GM19351 (cell line): ENCODE measurements at regions not wholly inside any gene's neighbourhood (a gene's known extent, or its start where the extent isn't known, plus 50 kb on each side); places are given as distances from the start of the nearest gene placed in this dataset.
"Not testable (repeated sequence)": the region's sequence is repeated elsewhere in the genome, so short reads cannot be mapped to it uniquely, and the experiment has no call there.

Source experiments
- ATAC-seq: cut with Tn5 transposase; IDR thresholded peaks from one replicate; pipeline ENCODE4 v1.9.1; 2021; ENCODE audit warnings: mild to moderate bottlenecking, moderate library complexity; ENCODE audit not compliant: unreplicated experiment

DNA sequence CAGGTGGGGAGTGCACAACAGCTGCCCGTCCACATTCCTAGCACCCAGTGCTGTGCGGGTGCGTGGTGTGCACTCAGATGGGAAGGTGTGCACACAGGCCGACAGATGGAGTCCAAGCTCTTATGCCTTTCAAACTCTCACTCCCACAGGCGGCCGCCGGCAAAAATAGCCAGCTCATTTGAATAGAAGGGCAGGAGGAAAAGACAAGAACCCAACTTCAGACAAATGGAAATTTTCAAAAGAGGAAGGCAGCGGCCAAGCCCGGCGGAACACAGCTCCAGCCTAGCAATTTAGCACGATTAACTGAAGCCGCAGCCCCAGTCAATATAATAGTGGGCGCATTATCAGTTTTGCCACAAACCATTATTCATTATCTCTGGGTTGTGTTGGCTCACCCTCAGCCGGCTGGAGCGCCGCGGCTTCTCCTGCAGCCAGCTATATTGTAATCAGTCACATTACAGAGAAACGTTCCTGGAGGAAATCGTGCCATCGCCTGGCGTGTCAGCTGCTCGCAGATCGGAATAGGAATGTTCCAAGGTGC, 103.9 kb upstream of the SEC14L1 start:
- ATAC-seq, result no peak

DNA sequence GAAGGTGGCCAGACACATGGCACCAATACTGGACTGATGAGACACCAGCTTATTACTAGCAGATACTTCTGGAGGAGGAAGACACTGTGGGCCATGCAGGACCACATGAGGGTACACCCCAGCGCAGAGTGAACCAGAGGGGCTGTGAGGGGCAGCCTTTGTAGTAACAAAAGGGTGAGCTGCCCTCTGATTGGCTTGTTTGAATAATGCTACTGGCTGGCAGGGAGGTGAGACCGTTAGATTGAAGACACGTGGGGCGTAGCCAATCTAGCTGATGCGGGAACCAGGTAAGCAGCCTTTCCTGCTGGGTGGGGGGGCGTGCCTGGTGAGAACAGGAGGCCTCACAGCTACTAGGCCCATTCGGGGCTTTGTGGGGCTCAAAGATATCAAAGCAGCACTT, 102.8 kb upstream of the SEC14L1 start:
- no peak for ATAC-seq

DNA sequence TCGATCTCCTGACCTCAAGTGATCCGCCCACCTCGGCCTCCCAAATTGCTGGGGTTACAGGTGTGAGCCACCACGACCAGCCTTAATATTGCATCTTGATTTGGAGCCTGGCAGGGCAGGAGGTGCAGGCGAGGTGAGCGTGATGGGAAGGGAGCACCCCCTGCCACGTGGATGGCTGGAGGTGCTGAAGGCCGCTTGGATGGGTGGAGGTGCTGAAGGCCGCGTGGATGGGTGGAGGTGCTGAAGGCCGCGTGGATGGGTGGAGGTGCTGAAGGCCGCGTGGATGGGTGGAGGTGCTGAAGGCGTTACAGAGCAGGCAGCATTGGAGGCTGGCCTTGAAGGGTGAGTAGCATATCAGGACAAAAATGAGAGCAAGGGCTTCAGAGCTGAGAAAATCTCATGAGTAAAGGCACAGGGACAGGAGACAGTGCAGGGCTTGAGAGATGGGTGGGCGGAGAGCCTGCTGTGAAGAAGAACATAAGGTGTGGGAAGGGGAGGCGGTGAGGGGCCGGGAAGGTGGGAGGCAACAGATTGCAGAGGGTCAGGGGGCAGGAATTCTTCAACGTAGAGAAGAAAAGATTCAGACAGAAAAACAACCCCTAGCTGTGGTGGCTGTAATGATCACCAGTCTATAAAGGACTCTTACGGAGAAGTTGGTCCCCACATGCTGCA, 101.7 kb upstream of the SEC14L1 start:
- no peak for ATAC-seq

DNA sequence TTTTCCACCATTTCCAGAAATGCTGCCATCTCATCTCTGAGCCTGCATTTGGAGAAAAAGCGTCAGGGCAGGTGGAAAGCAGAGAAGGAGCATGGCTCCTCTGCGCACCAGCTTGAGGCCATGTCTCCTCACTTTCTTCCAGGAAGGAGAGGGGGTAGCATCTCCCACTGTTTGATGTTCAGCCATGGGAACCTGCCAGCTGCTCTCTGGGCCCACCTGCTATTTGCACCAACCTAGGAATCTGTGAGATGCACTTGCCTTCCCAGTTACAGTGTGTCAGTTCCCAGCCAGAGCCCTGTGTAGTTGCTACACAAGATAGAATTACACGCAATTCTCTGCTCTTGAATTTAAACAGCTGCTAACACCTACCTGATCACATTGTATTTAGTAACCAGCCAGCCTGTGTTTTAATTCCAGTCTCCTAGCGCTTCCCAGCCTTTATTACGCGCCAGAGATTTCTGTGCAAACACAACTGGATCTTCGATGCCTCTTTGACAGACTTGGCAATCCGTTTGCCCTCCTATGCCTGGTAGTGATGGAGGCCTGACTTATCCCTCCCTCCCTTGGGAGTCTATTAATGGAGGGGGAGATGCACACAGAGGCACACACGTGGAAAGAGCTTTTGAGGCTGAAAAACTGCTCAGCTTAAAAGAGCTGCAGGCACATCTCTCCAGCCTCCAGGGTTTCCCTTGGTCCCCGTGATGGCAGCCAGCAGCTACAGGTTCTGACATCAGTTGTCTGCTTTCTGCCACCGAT, 98.1 kb upstream of the SEC14L1 start:
- ATAC-seq, result no peak

DNA sequence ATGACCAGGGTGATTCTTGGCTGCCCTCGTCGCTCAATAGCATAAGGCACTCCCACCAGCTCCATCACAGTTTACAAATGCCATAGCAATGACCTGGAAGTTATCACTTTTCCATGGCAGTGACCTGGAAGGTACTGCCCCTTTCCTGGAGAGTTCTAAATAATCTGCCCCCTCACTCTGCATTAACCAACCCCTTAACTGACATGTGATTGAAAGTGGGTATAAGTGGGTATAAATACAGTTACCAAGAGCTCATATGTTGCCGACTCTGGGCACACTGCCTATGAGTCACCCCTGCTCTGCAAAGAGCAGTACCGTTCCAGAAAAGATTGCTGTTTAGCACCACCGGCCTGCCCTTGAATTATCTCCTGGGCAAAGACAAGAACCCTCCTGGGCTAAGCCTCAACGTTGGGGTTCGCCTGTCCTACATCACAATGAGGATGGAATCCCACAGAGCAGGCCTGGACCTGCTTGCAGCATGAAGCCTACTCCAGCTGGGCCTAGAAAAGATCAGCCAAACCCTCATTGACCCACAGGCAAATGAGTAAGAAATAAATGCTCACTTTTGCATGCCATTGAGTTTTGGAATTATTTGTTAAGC, 95.2 kb upstream of the SEC14L1 start:
- no peak for ATAC-seq

DNA sequence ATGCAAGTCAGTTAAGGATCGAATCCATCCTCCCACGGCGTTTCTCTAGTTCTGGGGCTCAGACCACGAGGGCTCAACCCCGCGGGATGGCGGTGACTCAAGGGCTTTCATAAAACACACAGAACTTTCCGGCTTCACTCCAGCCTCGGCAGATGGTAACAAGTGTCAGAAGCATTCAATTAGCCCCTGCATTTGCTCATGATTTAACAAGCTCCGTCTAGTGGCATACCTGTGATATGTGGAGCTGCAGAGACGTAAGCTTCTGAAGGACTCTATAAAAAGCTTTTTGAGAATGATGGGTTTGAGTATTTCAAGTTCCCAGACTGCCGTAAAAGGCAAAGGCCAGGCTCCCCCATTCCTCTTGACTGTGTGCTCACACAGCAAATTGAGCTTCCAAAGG, 91.3 kb upstream of the SEC14L1 start:
- ATAC-seq, result no peak

DNA sequence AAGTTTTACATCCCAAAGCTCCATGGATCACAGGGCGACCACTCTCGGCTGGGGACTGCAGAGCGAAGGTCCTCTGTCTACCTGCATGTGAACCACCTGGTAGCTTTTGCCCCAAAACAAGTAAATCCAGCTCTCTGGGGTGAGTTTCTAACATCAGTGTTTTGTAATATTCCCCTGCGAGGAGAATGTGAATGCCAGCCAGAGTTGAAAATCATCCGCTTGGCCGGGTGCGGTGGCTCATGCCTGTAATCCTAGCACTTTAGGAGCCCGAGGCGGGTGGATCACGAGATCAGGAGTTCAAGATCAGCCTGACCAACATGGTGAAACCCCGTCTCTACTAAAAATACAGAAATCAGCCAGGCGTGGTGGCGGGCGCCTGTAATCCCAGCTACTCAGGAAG, 89.9 kb upstream of the SEC14L1 start:
- not testable (repeated sequence) for ATAC-seq

DNA sequence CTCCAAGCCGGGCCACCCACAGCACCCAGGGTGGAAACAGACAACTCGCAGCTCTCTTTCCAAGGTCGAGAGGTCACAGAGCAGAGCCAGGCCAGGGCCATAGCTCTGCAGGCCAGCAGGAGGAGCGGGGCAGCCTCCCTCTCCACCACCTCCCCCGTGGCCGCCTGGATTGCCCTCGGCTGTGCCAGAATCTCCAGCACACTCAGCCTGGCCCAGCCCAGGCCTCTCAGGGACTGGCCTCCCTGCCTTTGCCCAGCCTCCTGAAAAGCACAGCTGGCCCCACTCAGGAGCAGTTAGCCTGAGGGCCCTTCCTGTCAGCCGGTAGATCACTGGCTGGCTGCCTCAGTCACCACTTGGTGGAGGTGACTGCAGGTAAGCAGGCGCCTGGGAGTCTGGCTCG, 85.8 kb upstream of the SEC14L1 start:
- ATAC-seq, result no peak

DNA sequence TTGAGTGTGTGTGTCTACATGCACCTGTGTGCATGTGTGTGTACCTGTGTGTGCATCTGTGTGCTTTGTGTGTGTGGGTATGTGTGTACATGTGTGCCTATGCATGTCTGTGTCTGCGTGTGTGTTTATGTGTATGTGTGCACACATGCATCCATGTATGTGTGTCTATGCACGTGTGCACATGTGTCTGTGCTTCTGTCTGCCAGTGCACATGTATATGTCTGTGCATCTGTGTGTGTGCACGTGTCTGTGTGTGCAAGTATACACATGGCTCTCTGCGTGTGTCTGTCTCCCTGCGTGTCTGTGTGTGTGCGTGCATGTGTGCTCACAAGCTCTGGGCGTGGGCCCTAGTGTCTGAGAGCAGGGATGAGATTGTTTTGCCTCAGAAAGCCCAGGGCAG, 85.3 kb upstream of the SEC14L1 start:
- ATAC-seq, result no peak

DNA sequence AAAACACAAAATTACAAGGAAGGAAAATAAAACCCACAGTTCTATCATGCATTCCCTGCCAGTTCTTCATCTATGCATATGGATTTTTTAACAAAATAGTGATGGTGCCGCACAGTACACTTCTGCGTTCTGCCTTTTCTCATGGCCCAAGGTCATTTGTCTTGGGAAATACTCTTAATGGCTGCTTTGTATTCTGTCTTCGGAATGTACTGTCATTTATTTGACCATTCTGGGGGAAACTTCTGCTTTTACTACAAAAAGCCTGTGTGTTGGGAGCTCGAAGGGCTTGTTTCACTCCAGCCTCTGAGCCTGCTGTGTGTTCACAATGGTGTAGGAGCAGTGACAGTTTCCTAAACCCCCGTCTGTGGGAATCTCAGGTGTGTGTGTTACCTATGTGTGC, 82.8 kb upstream of the SEC14L1 start:
- no peak for ATAC-seq

DNA sequence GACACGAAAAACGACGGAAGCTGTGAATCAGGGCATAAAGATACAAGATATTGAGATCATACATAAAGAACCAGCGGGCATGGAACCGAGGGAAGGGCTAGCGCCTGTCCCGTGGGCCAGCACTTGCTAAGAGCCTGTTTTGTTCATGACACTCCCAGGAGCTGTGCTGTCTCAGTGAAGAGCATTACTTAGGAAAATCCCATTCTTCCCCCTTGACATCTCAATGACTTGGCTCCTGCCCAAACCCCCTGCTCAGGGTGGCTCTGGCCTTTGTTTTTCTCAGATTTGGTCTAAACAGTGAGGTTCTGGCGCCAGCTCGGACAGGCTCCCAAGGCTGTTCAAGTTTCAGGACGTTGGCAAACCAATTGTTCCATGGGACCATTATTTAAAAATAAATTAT, 79.1 kb upstream of the SEC14L1 start:
- ATAC-seq, result no peak

DNA sequence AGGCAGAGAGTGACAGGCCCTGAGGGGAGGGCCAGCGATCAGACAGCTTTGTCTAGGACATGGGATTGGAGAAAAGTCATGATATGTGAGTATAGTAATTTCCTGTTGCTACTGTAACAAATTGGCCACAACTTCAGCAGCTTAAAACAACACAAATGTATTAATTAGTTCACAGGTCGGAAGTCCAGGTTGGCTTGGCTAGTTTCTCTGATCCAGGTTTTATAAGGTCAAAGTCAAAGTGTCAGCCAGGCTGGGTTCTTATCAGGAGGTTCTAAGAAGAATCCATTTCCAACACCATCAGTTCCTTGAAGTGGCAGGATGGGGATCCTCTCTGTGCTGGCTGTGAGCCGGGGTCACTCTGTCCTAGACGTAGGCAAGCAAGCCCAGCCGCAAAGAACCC, 76.2 kb upstream of the SEC14L1 start:
- no peak for ATAC-seq

DNA sequence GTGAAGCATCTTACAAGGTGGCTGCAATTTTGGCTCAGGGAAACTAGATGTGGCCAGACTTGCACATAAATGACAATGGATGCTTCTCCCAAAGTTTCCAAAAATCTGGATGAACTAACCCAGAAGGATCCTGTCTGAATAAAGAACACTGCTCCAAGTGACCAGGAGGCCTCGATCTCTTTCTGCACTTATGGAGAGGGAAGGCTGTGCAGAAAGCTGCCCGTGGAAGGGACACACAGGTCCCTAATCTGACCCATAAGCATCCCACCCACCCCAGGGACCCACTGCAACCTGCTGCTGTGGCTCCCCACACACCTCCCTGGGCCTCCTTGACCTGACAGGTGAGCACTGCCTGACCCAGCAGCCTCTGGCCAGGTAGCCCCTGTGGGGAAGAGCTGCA, 74.6 kb upstream of the SEC14L1 start:
- no peak for ATAC-seq

DNA sequence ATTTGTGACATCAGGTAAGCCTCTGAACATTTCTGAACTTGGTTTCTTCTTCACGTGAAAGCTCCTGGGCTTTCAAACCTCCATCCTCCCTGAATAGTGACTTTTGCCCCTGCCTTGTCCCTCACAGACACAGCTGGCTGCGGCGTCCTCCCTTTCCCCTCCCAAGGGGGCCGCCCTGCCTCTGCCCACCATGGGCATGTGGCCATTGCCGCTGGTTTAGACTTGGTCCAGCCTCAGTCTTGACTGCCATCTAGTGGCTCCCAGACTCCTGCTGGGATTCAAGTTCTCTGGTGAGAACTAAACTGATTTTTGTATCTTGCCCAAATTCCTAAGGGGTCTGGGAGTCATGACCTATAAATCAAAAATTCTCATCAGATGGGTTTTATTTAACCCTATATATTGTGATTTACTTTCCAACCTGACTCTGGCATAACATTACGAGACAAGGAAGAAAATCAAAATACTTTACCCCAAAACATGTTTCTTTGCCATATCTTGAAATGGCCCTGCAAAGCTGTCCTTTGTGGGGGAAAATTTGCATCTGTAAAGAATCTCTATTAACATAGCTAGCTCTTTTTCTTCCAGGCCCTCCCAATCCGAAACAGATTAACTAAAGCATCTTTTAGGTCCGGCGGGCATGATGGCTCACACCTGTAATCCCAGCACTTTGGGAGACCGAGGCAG, 73.9 kb upstream of the SEC14L1 start:
- ATAC-seq, result not testable (repeated sequence)

DNA sequence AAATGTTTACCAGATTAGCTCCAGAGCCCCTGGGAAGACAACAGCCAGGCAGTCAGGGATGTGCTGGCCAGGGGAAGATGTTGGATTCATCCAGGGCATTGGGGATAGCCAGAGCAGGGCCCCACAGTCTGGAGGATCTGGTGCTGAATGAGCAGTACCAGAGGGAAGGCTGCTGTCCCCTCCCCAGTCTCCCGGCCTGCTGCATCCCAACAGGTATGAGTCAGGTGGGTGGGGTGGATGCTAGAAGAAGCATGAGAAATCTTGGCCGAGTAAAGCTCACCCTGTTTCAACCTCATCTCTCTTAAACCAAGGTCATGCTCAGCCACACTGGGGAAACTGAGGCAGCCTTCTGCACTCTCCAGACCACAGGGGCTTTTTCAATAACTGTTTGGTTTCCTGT, 71.9 kb upstream of the SEC14L1 start:
- ATAC-seq, result no peak

DNA sequence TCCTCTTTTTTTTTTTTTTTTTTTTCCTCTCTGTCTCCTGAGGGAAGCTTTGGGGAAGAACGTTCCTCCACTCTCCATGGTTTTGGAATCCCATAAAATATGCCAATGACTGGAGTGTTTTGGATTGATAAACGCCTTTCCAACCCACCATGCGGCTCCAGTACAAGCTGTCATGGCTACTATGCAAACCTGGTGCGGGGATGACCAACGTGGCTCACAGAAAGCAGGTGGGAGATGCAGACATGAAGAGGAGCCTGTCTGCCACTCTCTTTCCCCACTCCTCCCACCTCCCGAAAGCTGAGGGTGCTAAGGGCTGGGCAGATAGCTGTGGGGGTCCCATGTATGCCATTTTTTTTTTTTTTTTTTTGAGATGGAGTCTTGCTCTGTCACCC, 69.9 kb upstream of the SEC14L1 start:
- no peak for ATAC-seq

DNA sequence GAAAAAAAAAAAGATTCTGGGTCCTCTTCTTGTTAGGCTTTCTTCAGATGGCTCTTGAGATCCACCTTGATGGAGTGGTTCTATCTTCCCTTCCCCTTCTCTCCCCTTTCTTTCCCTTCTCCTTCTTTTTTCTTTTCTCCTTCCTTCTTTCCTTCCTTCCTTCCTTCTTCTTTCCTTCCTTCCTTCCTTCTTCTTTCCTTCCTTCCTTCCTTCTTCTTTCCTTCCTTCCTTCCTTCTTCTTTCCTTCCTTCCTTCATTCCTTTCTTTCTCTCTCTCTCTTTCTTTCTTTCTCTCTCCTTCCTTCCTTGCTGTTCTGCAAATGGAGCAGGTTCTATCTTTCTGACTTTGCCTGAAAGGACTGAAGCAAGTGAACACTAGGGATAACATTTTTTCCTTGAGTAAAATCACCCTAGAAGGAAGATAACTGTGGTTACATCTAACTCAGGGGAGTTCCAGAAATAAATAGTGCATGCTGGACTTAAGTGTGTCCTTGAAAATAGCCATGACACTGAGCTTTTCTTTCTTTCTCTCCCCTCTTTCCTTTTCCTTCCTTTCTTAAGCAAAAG, 68.8 kb upstream of the SEC14L1 start:
- no peak for ATAC-seq

DNA sequence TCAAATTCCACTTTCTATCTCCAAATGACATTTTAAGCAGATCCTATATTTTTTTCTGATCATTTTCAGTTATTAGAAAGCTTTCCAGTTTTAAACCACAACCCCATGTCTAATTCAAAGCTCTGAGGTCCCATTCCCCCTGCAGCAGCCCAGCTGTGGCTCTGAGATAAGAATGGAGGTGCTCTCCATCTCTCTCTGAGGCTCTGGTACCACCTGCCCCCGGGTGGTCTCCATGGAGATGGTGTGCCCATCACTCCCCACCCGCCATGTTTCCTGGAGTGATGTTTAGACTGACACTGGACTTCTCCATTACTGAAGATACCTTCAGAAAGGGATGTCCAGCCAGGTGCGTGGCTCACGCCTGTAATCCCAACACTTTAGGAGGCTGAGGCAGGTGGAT, 68.1 kb upstream of the SEC14L1 start:
- ATAC-seq, result no peak

DNA sequence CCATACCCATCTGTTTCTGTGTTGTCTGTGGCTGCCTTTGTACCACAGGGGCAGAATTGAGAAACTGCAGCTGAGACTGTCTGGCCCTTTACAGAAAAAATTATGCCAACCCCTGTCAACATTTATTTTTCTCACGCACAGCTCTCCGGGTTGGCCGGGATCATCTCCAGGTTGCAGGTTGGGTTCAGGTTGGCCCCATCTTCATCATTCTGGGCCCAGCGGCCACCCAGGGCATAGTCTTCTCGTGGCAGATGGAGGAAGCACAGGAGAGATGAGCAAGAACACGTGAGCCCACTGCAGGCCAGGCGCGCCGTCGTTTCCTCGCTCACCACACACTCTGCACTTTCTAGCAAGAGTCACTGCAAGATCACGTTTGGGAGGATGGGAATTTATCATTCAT, 66.1 kb upstream of the SEC14L1 start:
- ATAC-seq, result no peak

DNA sequence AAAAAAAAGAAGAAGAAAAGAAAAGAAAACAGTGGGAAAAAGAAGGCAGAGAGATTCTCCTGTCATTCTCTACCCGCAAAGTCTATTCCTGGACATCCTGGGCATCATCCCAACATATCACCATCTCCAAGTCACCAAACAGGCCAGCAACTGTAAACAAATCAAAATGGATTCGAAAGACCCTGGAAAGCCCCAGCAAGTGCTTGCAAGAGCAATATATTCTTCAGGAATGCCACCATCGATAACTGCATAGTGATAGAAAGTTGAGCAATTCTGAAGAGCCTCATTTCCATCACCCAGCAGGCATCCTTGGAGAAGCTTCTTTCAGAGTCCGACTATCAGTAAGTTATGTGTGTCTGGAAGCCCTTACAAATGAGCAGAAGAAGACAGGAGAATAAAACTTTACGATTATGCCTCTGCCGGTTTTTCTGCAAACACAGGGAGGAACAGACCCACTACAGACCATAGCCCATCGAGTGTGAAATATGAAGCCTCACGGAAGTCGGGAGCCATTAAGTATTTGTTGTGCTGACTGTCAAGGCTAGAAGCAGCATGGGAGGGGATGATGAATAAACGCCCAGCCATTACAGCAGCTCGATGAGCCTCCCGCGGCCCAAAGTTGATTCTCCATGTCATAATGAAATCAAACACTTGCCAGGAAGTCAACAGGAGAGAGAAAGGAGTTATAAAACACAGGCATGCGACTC, 64.5 kb upstream of the SEC14L1 start:
- no peak for ATAC-seq

DNA sequence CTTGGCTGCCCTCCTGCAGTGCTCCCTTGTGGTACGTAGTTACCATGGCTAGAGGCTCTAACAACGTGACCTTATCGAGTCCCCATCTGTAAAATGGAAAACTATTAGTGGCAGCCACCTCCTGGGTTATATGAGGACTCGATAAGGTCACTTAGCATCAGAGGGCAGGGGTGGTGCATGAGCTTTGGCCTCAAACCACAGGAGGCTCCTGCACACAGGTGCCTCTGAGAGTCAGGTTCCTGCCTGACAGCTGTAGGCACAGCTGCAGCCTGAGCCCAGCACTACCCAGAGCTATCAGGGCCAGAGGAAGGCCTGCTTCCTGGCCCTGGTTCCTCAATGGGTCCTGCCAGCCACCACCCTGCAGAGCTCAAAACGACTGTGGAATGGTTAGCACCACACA, 57.2 kb upstream of the SEC14L1 start:
- ATAC-seq, result no peak
